HG02981 (cell line): ENCODE measurements at regions not wholly inside any gene's neighbourhood (a gene's known extent, or its start where the extent isn't known, plus 50 kb on each side); places are given as distances from the start of the nearest gene placed in this dataset.

Experiments
- ATAC-seq: cut with Tn5 transposase; IDR thresholded peaks from one replicate; pipeline ENCODE4 v1.9.1; 2021; ENCODE audit warnings: mild to moderate bottlenecking, moderate library complexity; ENCODE audit not compliant: unreplicated experiment

DNA sequence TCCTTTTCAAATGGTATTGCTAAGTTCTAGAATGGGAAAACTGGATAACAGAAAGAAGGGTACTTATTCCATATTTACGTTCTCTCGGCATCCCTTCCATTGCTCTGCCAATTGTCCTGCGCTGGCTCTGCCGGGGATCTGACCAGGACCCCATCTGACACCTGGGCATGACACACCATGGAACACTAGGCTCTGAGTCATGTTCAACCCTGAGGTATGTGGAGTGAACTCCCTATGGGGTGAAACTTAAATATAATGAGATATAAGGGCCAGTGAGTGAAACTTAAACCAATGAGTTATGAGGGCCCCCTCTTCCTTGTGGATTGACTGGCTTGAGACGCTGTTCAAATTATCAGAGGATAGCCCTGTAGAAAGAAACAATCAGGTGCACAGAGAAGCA is 55.1 kb upstream of the ZEB1 start:
- no peak for ATAC-seq

GRCh38 chr10:31268444-31269303 is 50.3 kb upstream of the ZEB1 start:
- no peak for ATAC-seq
